ENCODE measurements at regions not wholly inside any gene's neighbourhood (a gene's known extent, or its start where the extent isn't known, plus 50 kb on each side); places are given as distances from the start of the nearest gene placed in this dataset.

GRCh38 chr1:191643060-191643459 is 515.2 kb upstream of the RGS18 start:
- Histone ChIP-seq H3K36me3 (ENCODE audit: insufficient read depth in 1 of 2, low read depth in 1 of 2) (no peaks in the 10 kb centered on the region), H3K9me3 (no peaks in the 10 kb centered on the region), H3K4me3 (no peak overlapping the region), H3K27ac (no peak overlapping the region), H3K4me1 (no peaks in the 10 kb centered on the region), H3K27me3 (ENCODE audit: insufficient read depth in 3 of 3, low read length in 2 of 3) (no peaks in the 10 kb centered on the region)
- no peak for DNase-seq
- no peak for ATAC-seq
- intact Hi-C loops (cut with DNase I): no loop called here
- 80 to 86% (median 82%) methylated on average over 1 of the region's 1 CpG for WGBS, 3 donors
- TF ChIP-seq, protein P1, sequence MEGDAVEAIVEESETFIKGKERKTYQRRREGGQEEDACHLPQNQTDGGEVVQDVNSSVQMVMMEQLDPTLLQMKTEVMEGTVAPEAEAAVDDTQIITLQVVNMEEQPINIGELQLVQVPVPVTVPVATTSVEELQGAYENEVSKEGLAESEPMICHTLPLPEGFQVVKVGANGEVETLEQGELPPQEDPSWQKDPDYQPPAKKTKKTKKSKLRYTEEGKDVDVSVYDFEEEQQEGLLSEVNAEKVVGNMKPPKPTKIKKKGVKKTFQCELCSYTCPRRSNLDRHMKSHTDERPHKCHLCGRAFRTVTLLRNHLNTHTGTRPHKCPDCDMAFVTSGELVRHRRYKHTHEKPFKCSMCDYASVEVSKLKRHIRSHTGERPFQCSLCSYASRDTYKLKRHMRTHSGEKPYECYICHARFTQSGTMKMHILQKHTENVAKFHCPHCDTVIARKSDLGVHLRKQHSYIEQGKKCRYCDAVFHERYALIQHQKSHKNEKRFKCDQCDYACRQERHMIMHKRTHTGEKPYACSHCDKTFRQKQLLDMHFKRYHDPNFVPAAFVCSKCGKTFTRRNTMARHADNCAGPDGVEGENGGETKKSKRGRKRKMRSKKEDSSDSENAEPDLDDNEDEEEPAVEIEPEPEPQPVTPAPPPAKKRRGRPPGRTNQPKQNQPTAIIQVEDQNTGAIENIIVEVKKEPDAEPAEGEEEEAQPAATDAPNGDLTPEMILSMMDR (IDR thresholded peaks at IDR 0.05): no peak

- Histone ChIP-seq H3K27me3 (ENCODE audit: insufficient read depth in 3 of 3, low read length in 2 of 3) (no peaks in the 10 kb centered on the region), H3K9me3 (no peaks in the 10 kb centered on the region), H3K4me1 (no peaks in the 10 kb centered on the region), H3K4me3 (no peak overlapping the region), H3K27ac (no peak overlapping the region), H3K36me3 (ENCODE audit: insufficient read depth in 1 of 2, low read depth in 1 of 2) (no peaks in the 10 kb centered on the region)
- 88 to 96% (median 94%) methylated on average over 2 of the region's 2 CpGs for WGBS, 3 donors
- intact Hi-C loops (cut with DNase I): no loop called here
- no peak for DNase-seq
- no peak for ATAC-seq
- TF ChIP-seq, protein P1 (IDR thresholded peaks at IDR 0.05): no peak
Observed at GRCh38 chr1:191648939-191649338, 509.3 kb upstream of the RGS18 start.

GRCh38 chr1:191662051-191662450 is 496.2 kb upstream of the RGS18 start:
- Histone ChIP-seq H3K27me3 (ENCODE audit: insufficient read depth in 3 of 3, low read length in 2 of 3) (no peaks in the 10 kb centered on the region), H3K27ac (no peak overlapping the region), H3K4me1 (no peaks in the 10 kb centered on the region), H3K4me3 (no peak overlapping the region), H3K9me3 (no peaks in the 10 kb centered on the region), H3K36me3 (ENCODE audit: insufficient read depth in 1 of 2, low read depth in 1 of 2) (no peaks in the 10 kb centered on the region)
- no peak for DNase-seq
- TF ChIP-seq, protein P1 (IDR thresholded peaks at IDR 0.05): no peak
- no peak for ATAC-seq
- intact Hi-C loops (cut with DNase I): no loop called here
- WGBS, 3 donors: 41 to 67% (median 62%) methylated on average over 1 of the region's 1 CpG

DNA sequence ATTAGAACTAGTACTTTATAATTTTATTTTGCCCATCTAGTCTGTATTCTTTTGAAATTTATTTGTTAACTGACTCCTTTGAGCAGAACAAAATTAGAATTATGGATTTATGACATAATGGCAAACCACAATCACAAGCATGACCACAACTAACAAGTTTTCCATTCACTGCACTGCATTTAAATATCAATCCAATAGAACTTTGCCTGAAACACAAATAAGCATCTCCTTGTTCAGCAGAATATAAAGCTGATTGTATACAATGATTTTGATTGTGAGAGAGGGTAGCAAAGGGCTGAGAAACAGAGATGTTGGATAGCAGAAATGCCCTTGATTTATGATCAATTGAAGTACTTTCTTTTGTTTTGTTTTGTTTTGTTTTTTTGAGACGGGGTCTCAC is 495.5 kb upstream of the RGS18 start:
- 79 to 91% (median 84%) methylated on average over 1 of the region's 1 CpG for WGBS, 3 donors

GRCh38 chr1:191668525-191668924 is 489.7 kb upstream of the RGS18 start:
- intact Hi-C loops (cut with DNase I): no loop called here
- 86 to 94% (median 86%) methylated on average over 5 of the region's 5 CpGs for WGBS, 3 donors
- Histone ChIP-seq H3K4me3 (no peak overlapping the region), H3K27ac (no peak overlapping the region), H3K36me3 (ENCODE audit: insufficient read depth in 1 of 2, low read depth in 1 of 2) (no peaks in the 10 kb centered on the region), H3K9me3 (no peaks in the 10 kb centered on the region), H3K27me3 (ENCODE audit: insufficient read depth in 3 of 3, low read length in 2 of 3) (no peaks in the 10 kb centered on the region), H3K4me1 (no peaks in the 10 kb centered on the region)
- TF ChIP-seq, protein P1 (IDR thresholded peaks at IDR 0.05): no peak
- no peak for DNase-seq
- no peak for ATAC-seq

More for the DNA sequence above, 495.5 kb upstream of the RGS18 start:
- DNase-seq: no peak
- Histone ChIP-seq H3K9me3 (no peaks in the 10 kb centered on the region), H3K4me1 (no peaks in the 10 kb centered on the region), H3K4me3 (no peak overlapping the region), H3K27me3 (ENCODE audit: insufficient read depth in 3 of 3, low read length in 2 of 3) (no peaks in the 10 kb centered on the region), H3K27ac (no peak overlapping the region), H3K36me3 (ENCODE audit: insufficient read depth in 1 of 2, low read depth in 1 of 2) (no peaks in the 10 kb centered on the region)
- ATAC-seq: no peak
- intact Hi-C loops (cut with DNase I): no loop called here
- TF ChIP-seq, protein P1 (IDR thresholded peaks at IDR 0.05): no peak

All from psoas muscle (tissue), 7 donors.